HS-27A (cell line): ENCODE measurements at regions not wholly inside any gene's neighbourhood (a gene's known extent, or its start where the extent isn't known, plus 50 kb on each side); places are given as distances from the start of the nearest gene placed in this dataset.

Experiments
- DNase-seq: peaks from one replicate; pipeline ENCODE4 v3.0.0-alpha.2; 2012; ENCODE audit warnings: low read depth, missing footprints

GRCh38 chr2:128777196-128778035 is 458.7 kb upstream of the HS6ST1 start:
- no peak for DNase-seq

DNA sequence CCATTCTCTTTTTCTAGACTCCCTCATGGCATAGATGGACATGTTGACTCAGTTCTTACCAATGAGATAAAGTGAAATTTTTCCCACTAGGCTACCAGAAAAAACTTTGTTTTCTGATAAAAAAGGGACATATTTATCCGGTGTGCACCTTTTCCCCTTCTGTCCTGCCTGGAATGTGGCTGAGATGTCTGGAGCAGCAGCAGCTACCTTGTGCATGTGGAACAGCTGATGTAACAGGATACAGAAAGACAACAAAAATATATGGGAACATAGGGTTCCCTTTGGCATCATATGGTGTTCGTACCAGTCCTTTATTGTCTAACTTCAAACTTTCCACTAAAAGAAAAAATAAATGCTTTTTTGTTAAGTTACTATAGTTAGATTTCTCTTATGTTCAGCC is 460.2 kb upstream of the HS6ST1 start:
- DNase-seq: no peak

DNA sequence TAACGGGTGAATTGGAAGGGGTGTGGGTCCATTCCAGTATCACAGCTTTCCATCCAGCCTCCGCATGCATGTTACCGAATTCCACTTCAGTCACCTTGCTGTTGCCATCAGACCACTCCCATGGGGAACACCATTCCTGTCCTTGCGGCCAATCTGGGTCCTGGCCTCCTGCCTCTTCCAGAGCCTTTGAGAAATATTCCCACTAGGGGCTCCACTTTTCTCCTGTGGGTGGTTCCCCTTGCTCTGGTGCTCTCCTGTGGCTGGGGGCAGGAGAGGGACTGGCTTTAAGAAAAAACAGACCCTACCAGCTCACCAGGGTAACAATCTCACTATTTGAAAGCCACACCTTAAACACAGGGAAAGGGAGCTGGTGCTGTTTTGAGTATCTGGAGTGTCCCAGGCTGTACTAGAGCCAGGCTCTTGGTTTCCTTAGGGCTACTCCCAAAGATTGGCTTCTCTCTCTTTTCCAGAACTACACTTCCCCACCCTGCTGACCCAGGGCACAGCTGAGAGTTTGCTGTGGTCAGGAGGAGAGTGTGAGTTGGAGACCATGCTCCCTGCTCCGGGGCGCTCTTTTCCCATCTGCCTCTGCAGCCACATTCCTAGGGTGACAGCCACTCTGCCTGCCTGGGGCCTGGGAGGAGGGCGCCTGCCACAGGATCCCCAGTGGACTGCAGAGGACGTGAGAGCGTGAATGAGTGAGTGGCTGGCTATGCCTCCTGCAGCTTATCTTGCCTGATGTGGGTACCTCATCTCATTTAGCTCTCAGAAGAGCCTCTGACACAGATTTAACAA is 460.8 kb upstream of the HS6ST1 start:
- no peak for DNase-seq

GRCh38 chr2:128780434-128781080 is 461.9 kb upstream of the HS6ST1 start:
- no peak for DNase-seq

- no peak for DNase-seq
These were observed 462.5 kb upstream of the HS6ST1 start for GRCh38 chr2:128781166-128781565.

DNA sequence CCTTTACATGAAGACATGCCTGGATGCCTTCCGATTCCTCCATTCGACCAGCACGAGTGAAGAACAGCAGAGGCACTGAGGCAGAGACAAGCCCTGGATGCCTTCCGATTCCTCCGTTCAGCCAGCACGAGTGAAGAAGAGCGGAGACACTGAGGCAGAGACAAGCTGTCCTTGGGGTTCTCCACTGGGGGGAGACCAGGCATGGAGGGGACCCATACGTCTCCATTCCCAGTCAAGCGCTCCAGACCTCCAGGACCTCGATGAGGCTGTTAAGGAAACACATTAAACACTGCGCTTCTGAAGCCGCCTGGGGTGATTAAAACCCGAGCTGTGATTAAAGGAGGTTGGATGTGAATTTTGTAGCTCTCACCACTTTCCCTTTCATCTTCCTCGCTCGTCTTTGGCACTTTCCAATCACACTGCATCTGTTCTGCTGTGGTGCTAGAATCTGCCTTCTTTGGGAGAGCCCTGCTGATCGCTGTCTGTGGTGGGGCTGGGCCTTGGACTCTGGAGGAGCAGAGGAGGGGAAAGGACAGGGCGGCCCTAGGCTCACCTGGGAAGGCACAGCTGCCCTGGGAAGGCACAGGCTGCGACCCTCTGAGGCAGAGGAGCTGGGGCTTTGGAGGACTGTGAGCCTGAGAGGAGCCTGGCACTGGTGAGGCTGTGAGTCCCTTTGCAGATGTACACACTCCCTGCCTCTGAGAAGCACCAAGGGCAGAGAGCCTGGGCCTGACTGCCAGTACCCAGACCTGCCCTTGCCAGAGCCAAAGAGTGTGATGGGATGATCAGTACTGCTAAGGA is 463.1 kb upstream of the HS6ST1 start:
- DNase-seq: no peak

DNA sequence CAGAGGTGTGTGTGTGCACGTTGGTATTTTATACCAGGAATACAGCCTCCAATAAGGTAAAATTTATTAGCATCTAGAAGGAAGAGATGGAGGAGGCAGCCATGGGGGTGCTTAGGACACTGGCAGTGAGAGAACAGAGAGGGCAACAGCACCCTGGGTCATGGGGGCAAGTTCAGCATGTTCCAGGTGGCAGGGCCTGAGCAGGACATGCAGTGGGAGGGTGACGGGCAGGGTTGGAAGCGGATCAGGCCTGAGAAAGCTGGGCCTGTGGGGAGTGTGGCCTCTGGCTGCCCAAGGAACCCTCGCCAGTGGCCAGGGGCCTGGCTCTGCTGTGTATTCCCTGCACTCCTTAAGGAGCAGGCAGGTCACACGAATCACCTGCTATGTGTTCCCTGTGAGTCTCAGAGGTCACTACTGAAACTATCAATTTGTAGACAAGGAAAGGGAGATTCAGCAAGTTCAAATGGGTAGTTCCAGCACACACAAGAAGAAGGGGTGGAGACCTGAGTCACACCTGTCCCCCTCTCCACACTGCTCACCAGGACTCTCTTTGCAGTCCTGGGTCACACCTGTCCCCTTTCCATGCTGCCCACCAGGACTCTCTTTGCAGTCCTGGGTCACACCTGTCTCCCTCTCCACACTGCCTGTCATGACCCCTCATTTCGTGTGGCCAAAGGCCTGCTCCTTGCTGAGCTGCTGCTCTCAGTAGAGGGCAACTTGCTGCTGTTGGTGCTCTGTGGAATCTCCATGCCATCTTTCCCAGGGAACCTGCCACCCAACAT is 463.9 kb upstream of the HS6ST1 start:
- no peak for DNase-seq

GRCh38 chr2:128783193-128783671 is 464.6 kb upstream of the HS6ST1 start:
- DNase-seq: no peak

- DNase-seq: no peak
These were observed 465.2 kb upstream of the HS6ST1 start for GRCh38 chr2:128783896-128784295.

DNA sequence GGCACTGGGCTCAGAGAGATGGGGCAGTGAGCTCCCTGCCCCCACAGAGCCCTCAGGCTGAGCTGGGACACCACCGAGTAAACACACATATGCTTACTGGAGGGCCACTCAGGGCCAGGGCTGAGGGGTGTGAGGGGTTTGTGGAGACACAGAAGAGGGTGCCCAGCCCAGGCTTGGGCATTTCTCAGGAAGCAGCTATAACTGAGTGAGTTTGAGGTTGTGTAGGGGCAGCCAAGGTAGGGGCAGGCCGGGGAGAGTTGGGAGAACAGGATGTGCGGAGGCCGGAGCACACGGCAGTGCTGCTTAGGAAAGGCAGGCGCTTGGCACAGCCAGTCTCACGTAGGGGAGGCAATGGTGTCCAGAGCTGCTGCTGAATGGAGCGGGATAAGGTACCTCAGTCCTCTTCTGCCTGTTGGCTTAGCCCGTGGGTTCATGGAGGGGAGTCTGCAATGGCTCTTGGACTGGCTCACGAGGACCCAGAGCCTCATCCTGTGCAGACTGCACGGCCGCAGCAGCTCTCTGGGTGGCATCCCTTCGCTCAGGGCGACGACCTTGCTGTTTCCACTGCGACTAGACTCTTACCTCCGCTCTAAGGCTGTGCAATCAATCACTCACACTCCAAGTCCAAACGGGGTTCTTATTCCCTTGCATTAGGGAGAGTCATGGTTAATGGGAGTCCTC is 466.1 kb upstream of the HS6ST1 start:
- DNase-seq: no peak

DNA sequence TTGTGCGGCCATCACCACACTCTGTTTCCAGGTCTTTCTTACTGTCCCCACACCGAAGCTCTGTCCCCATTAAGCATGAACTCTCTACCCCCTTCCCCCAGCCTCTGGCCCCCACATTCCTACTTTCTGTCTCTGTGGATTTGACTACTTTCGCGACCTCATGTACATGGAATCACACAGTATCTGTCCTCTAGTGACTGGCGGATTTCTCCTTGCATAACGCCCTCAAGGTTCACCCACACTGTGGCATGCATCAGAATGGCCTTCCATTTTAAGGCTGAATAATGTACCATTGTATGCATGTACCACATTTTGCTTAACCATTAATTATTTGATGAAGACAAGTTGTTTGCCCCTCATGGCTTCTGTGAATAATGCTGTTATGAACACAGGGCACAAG is 467.6 kb upstream of the HS6ST1 start:
- DNase-seq: no peak

GRCh38 chr2:128786741-128787478 is 468.2 kb upstream of the HS6ST1 start:
- DNase-seq: no peak

- DNase-seq: no peak
These were observed 468.9 kb upstream of the HS6ST1 start for GRCh38 chr2:128787616-128788015.

GRCh38 chr2:128788636-128789220 is 470.1 kb upstream of the HS6ST1 start:
- no peak for DNase-seq

DNA sequence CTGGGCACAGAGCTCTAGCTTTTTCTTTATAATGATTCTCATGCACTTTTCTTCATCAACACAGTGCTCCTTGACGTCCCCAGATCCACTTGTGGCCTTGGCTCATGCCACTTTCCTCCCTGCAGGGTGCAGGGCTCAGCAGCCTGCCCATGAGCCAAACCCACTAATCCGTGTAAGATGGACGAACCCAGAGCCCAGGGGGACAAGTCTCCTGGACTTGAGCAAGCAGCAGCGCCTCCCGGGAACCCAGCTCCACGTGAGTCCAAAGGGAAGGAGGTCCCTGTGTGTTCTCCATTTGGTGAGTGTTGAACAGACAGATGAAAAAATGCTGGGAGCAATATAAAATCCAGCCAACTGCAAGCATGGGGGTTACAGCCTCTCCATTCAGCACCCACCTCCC is 470.6 kb upstream of the HS6ST1 start:
- DNase-seq: no peak

GRCh38 chr2:128789776-128790455 is 471.2 kb upstream of the HS6ST1 start:
- no peak for DNase-seq

- no peak for DNase-seq
These were observed 471.9 kb upstream of the HS6ST1 start for GRCh38 chr2:128790541-128791001.

- DNase-seq: no peak
These were observed 472.7 kb upstream of the HS6ST1 start for GRCh38 chr2:128791120-128791984.
